AG04449 (cell line): ENCODE measurements at regions not wholly inside any gene's neighbourhood (a gene's known extent, or its start where the extent isn't known, plus 50 kb on each side); places are given as distances from the start of the nearest gene placed in this dataset.

ENCODE experiments used
- CTCF ChIA-PET: fragments of 350-600 bp; formaldehyde crosslinking; extraction: SDS; loops from one replicate; lab custom pipeline; 2021; ENCODE audit warnings: antibody characterized with exemption; lab: Yijun Ruan, JAX
- POLR2A ChIA-PET: fragments of 400-600, 350-600 bp; formaldehyde crosslinking; extraction: SDS; loops from one replicate; lab custom pipeline; 2020; ENCODE audit warnings: antibody characterized with exemption, inconsistent platforms; lab: Yijun Ruan, JAX
- DNase-seq: peaks from one replicate; pipeline ENCODE4 v3.0.0-alpha.2; 2010; ENCODE audit warnings: low read depth, low spot score
- H3K4me3 ChIP-seq: 2 replicates; pipeline ENCODE4 v1.5.1; 2011; ENCODE audit warnings: low read depth, mild to moderate bottlenecking, control low read depth, low read length
- TF ChIP-seq, protein P1 (sequence below): IDR thresholded peaks from one replicate; pipeline ENCODE4 v1.5.1; 2011; ENCODE audit warnings: mild to moderate bottlenecking, moderate library complexity, low read length, control low read depth, inconsistent platforms; ENCODE audit not compliant: insufficient read depth; ENCODE audit errors: missing control alignments

DNA sequence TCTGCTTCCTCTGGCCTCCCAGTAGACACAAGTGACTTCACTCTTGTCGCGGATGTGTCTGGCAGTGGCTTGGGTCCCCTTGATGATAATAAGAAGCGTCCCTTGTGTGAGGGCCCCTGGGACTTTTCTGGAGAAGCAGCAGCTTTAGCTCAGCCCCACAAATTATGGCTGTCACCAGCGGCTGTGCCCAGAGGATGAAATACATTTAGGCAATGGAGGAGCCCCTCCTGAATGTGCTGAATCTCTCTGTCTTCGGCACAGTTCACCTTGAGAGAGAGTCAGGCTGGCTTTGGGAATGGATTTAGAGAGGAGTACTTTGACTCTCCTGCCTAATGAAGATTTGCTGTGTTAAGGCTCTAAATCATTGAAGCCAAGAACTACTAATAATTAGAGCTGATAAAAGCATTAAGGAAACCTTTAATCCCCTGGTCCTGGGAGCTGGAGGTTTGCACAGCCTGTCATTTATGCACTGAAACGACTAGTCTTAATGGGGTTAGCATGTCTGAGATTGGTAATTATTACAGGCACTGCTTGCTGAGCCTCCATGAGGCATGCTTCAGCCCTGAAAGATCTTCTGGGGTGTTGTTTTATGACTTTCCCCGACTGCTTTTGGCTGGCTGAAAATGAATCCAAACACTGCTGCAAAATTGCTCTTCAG is 127.0 kb downstream of the TENT4A start:
- no peak overlapping the region for H3K4me3 ChIP-seq
- ChIA-PET POLR2A (no interaction called here), CTCF (no interaction called here)
- no peak for DNase-seq
- TF ChIP-seq, protein P1, sequence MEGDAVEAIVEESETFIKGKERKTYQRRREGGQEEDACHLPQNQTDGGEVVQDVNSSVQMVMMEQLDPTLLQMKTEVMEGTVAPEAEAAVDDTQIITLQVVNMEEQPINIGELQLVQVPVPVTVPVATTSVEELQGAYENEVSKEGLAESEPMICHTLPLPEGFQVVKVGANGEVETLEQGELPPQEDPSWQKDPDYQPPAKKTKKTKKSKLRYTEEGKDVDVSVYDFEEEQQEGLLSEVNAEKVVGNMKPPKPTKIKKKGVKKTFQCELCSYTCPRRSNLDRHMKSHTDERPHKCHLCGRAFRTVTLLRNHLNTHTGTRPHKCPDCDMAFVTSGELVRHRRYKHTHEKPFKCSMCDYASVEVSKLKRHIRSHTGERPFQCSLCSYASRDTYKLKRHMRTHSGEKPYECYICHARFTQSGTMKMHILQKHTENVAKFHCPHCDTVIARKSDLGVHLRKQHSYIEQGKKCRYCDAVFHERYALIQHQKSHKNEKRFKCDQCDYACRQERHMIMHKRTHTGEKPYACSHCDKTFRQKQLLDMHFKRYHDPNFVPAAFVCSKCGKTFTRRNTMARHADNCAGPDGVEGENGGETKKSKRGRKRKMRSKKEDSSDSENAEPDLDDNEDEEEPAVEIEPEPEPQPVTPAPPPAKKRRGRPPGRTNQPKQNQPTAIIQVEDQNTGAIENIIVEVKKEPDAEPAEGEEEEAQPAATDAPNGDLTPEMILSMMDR = no peak

- no peak for DNase-seq
- H3K4me3 ChIP-seq = no peak overlapping the region
- CTCF ChIA-PET = no interaction called here
- POLR2A ChIA-PET = no interaction called here
- TF ChIP-seq, protein P1 = no peak
These were observed 130.1 kb downstream of the TENT4A start for GRCh38 chr5:6843335-6843734.

DNA sequence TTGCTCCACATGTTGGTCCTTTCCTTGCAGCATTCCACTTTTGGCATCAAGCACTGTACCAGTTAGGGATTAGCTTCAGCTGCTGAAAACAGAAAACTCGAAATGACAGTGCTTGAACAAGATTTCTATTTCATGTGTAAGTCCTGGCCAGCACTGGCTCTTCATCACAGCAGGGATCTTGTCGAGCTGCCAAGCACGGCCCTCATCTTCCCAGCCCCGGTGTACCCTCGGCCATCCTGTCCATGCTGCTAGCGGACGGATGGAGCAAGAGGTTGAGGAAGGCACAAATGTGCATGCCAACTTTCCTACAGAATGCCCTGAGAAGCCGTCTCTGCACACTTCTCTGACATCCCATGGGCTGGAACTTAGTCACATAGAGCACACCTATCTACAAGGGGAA is 130.6 kb downstream of the TENT4A start:
- no peak for DNase-seq
- no peak overlapping the region for H3K4me3 ChIP-seq
- POLR2A ChIA-PET = no interaction called here
- TF ChIP-seq, protein P1 = no peak
- CTCF ChIA-PET = no interaction called here

- POLR2A ChIA-PET = no interaction called here
- CTCF ChIA-PET = no interaction called here
- no peak overlapping the region for H3K4me3 ChIP-seq
- no peak for DNase-seq
- TF ChIP-seq, protein P1 = no peak
These were observed 132.6 kb downstream of the TENT4A start for GRCh38 chr5:6845856-6846255.

DNA sequence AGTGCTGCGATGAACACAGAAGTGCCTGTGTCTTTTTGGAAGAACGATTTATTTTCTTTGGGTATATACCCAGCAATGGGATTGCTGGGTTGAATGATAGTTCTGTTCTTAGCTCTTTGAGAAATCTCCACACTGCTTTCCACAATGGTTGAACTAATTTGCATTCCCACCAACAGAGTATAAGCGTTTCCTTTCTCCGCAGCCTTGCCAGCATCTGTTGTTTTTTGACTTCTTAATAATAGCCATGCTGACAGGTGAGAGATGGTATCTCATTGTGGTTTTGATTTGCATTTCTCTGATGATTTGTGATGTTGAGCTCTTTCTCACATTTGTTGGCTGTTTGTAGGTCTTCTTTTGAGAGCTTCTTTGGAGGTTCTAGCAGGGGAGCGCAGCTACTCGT is 134.6 kb downstream of the TENT4A start:
- TF ChIP-seq, protein P1 = no peak
- ChIA-PET POLR2A (no interaction called here), CTCF (no interaction called here)
- no peak for DNase-seq
- H3K4me3 ChIP-seq = no peak overlapping the region

DNA sequence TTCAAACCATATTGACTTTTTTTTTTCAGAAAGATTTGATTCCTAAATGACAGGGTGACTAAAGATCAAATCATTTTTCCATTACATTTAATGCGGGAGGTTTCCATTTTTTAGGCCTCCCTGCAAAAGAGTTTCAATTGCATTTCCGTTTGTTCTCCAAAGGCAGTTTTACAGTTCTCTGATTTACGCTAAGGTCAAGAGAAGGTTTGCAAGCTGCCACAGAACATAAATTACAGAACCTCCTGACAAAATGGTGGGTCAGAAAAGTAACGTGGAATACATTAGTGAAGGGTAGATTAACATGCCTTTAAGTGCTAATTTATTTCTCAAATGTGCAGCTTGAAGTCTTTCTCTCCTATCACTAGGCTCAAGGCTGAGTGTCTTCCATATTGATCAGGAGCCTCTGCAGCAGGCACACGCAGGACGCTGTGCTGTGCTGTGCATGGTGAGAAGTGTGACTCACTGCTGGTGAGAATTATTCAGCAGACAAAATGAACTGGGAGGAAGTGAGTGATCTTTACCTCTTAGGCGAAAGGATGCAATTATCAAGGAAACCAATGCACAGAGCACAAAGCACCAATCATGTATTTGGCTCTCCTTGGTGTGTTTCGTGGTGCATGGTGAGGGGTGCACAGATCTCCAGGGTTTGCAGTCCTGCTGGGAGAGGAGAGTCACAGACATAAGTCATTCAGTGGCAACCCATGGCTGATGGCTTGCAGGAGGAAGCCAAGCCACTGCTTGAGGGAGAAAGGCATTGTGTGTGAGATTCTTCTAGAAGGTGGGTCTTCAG is 136.3 kb downstream of the TENT4A start:
- no peak for DNase-seq
- no peak overlapping the region for H3K4me3 ChIP-seq
- ChIA-PET POLR2A (no interaction called here), CTCF (no interaction called here)
- TF ChIP-seq, protein P1 = no peak
